ENCODE measurements at regions not wholly inside any gene's neighbourhood (a gene's known extent, or its start where the extent isn't known, plus 50 kb on each side); places are given as distances from the start of the nearest gene placed in this dataset.

DNA sequence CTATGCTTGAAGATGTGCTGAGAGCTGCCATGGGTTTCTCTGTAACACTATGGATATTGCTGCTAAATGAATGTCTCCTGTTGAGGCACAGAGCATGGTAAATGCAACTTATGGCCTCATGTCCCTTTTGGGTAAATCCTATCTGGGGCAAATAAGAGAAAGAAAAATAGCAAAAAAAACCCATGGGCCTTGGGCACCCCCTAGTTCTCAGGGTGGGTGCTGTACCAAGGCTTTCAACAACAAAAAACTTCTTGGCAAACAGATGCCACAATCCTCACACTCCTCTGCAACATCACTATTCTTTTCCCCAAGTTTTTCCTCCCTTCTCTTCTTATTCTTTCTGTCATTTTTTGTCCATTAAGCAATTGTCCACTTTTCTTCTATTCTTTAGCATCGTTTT, 340.1 kb upstream of the ROBO2 start:
- no peak overlapping the region for H3K4me3 ChIP-seq (ENCODE audit: low read depth, low read length)
- no peak for DNase-seq (ENCODE audit: low read depth)
- TF ChIP-seq, protein P1, sequence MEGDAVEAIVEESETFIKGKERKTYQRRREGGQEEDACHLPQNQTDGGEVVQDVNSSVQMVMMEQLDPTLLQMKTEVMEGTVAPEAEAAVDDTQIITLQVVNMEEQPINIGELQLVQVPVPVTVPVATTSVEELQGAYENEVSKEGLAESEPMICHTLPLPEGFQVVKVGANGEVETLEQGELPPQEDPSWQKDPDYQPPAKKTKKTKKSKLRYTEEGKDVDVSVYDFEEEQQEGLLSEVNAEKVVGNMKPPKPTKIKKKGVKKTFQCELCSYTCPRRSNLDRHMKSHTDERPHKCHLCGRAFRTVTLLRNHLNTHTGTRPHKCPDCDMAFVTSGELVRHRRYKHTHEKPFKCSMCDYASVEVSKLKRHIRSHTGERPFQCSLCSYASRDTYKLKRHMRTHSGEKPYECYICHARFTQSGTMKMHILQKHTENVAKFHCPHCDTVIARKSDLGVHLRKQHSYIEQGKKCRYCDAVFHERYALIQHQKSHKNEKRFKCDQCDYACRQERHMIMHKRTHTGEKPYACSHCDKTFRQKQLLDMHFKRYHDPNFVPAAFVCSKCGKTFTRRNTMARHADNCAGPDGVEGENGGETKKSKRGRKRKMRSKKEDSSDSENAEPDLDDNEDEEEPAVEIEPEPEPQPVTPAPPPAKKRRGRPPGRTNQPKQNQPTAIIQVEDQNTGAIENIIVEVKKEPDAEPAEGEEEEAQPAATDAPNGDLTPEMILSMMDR (IDR thresholded peaks at IDR 0.05; ENCODE audit: insufficient read depth, low read length): no peak

DNA sequence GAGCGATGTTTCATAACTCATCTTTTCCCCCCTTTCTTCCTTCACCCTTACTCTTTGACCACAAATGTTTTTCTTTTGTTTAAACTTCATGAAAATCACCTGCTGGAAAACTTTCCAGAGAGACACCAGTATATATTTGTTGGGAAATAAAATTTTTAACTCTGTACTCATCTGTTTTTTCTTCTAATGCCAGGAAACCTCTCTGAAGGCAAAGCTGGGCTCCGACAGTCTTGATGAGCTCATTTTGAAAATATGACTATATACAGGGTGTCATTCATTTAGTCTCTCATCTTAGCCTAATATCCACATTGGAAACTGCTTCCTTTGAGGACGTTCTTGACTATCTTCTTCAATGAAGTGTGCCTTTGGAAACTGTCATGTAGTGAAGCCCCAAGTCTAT, 339.6 kb upstream of the ROBO2 start:
- DNase-seq (ENCODE audit: low read depth): no peak
- TF ChIP-seq, protein P1 (IDR thresholded peaks at IDR 0.05; ENCODE audit: insufficient read depth, low read length): no peak
- H3K4me3 ChIP-seq (ENCODE audit: low read depth, low read length): no peak overlapping the region

DNA sequence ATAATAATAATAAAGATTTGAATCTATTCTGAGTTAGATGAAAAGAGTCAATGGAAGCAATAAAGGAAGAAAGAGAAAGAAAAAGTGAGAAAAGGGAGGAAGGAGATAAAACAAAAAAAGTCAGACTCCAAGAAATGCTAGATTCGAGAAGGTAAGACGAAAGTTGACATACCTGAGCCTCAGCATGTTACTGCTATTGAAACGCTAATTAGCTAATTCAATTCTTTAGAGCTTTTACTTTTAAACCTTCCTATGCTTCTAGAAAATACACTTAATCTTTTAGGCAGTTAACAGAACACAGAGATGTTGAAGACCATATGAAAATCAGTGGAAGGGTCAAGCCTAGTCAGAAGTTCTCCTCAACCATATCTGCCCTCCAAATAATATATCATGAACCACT, 337.2 kb upstream of the ROBO2 start:
- TF ChIP-seq, protein P1 (IDR thresholded peaks at IDR 0.05; ENCODE audit: insufficient read depth, low read length): no peak
- no peak overlapping the region for H3K4me3 ChIP-seq (ENCODE audit: low read depth, low read length)
- DNase-seq (ENCODE audit: low read depth): no peak

DNA sequence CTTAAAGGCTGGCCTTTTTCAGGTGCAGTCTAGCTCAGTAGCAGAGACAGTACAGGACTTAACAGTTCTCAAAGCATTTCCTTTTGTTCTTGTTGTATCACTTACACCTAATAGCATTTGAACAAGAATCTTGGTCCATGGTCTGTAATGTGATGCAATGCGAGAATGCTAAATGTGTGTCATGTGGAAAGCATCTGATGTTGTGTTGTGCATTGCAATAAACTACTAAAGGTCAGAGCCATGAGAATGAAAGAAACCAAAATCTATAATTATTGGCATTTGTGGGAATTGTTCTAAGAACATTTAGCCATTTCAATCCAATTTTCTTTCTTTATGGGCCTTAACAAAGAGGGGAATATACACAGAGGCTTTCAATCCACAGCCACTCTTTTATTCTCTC, 324.5 kb upstream of the ROBO2 start:
- TF ChIP-seq, protein P1 (IDR thresholded peaks at IDR 0.05; ENCODE audit: insufficient read depth, low read length): no peak
- DNase-seq (ENCODE audit: low read depth): no peak
- H3K4me3 ChIP-seq (ENCODE audit: low read depth, low read length): no peak overlapping the region

DNA sequence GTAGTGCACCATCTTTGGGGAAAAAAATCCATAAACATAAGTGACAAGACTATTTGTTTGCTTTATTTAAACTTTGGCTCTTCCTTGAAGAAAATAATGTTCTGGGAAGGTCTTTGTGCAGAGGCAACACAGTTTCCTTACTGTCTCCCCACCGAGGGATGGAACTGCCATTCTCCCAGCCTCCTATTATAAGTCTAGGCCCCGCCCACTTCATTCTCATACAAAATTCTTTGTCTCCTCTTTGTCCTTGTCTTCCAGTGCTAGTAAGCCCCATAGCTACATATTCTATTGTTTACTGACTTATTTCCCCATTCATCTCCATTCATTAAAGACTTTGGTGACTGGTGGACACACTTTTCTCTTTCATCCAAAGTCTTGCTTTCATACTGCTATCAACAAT, 316.5 kb upstream of the ROBO2 start:
- no peak overlapping the region for H3K4me3 ChIP-seq (ENCODE audit: low read depth, low read length)
- DNase-seq (ENCODE audit: low read depth): no peak
- TF ChIP-seq, protein P1 (IDR thresholded peaks at IDR 0.05; ENCODE audit: insufficient read depth, low read length): no peak

DNA sequence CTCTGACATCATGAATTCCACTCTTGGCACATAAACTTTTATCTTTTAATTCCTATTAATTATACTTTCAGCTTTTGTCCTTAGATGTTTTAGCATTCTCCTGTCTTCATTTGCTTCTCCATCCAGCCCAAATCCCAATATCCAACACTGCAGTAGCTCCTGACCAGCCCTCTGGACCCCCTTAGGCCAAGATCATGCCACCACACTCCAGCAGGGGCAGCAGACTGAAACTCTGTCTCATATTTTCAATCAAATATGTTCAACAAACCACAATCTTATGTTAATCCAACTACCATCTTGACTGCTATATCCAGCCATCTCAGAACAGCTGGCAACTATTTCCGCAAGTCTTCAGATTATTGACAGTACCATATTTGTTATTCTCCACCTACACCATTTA, 315.8 kb upstream of the ROBO2 start:
- H3K4me3 ChIP-seq (ENCODE audit: low read depth, low read length): no peak overlapping the region
- TF ChIP-seq, protein P1 (IDR thresholded peaks at IDR 0.05; ENCODE audit: insufficient read depth, low read length): no peak
- DNase-seq (ENCODE audit: low read depth): no peak

DNA sequence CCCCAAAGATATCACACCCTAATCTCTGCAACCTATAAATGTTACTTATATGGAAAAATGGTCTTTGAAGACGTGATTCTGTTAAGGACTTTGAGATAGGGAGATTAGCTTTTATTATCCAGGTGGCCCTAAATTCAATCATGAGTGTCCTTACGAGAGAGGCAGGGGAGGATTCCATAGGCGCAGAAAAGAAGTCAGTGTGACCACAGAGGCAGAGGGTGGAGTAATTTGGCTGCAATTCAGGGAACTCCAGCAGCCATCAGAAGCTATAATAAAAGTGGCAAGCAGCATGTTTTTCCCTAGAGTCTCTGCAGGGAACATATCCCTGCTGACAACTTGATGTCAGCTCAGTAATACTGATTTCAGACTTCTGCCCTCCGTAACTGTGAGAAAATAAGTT, 315.2 kb upstream of the ROBO2 start:
- H3K4me3 ChIP-seq (ENCODE audit: low read depth, low read length): no peak overlapping the region
- DNase-seq (ENCODE audit: low read depth): no peak
- TF ChIP-seq, protein P1 (IDR thresholded peaks at IDR 0.05; ENCODE audit: insufficient read depth, low read length): no peak

All from fibroblast of the aortic adventitia (primary cell).